Thyroid gland (tissue), 4 donors: ENCODE measurements at regions not wholly inside any gene's neighbourhood (a gene's known extent, or its start where the extent isn't known, plus 50 kb on each side); places are given as distances from the start of the nearest gene placed in this dataset.

ENCODE experiments used
- DNase-seq, 2 donors: peaks; one replicate each; pipeline ENCODE4 v3.0.0-alpha.2; 2019
- H3K27ac ChIP-seq, 3 donors: fragments of 200-600 bp; sonication (generic); 1 replicate in 2 of 3; 2 replicates in 1 of 3; pipeline ENCODE4 v1.5.1; 2016 to 2019; ENCODE audit warnings: mild to moderate bottlenecking in 1 of 3, moderate library complexity in 1 of 3
- H3K27me3 ChIP-seq: fragments of 200-600 bp; sonication (generic); one replicate; pipeline ENCODE4 v1.5.1; 2019
- H3K36me3 ChIP-seq, 2 donors: fragments of 200-600 bp; sonication (generic); one replicate each; pipeline ENCODE4 v1.5.1; 2016 to 2019
- H3K4me1 ChIP-seq, 2 donors: fragments of 200-600 bp; sonication (generic); one replicate each; pipeline ENCODE4 v1.5.1; 2017 to 2019
- H3K4me3 ChIP-seq, 3 donors: fragments of 200-600 bp; sonication (generic); replicated peaks in 1 of 3; 1 replicate in 2 of 3; 2 replicates in 1 of 3; pipeline ENCODE4 v1.5.1; 2016; ENCODE audit warnings: mild to moderate bottlenecking in 1 of 3
- H3K9me3 ChIP-seq: fragments of 200-600 bp; sonication (generic); one replicate; pipeline ENCODE4 v1.5.1; 2017
- CTCF ChIP-seq, 6 experiments: fragments of 200-600 bp in 3 of 6; fragments of 450-650 bp in 3 of 6; sonication (generic) in 3 of 6; IDR thresholded peaks; one replicate each; pipeline ENCODE4 v1.5.1; 2016 to 2019; ENCODE audit warnings: antibody characterized with exemption in 6 of 6, mild to moderate bottlenecking in 2 of 6, inconsistent platforms in 1 of 6, moderate library complexity in 1 of 6
- POLR2A ChIP-seq, 2 donors: fragments of 450-650 bp; IDR thresholded peaks; one replicate each; pipeline ENCODE4 v1.6.1; 2017; ENCODE audit warnings: antibody characterized with exemption in 2 of 2, mild to moderate bottlenecking in 2 of 2, moderate library complexity in 1 of 2
- WGBS, 2 donors: methylation state at CpG; one replicate each; pipeline ENCODE4 v1.1.5; 2017; 5-methylcytosine and 5-hydroxymethylcytosine counted together
- intact Hi-C: fragments of 100-400 bp; cut with DNase I; formaldehyde crosslinking; loops from one replicate; pipeline ENCODE4 v1.15.1; 2023

GRCh38 chr14:80395031-80395430 is 183.7 kb upstream of the DIO2 start:
- no peaks in the 10 kb centered on the region for H3K36me3 ChIP-seq
- DNase-seq = no peak
- 88% methylated on average over 2 of the region's 2 CpGs for WGBS, 2 donors

GRCh38 chr14:80393766-80394165 is 182.5 kb upstream of the DIO2 start:
- Histone ChIP-seq H3K4me1 (peaks cover 7 to 20% of the 10 kb centered on the region in 2 donors), H3K27me3 (no peaks in the 10 kb centered on the region), H3K36me3 (no peaks in the 10 kb centered on the region), H3K4me3 (no peak overlapping the region), H3K27ac (no peak overlapping the region), H3K9me3 (no peaks in the 10 kb centered on the region)
- TF ChIP-seq CTCF (IDR thresholded peaks at IDR 0.05) (no peak), POLR2A (IDR thresholded peaks at IDR 0.05) (no peak)
- intact Hi-C loops = no loop called here
- WGBS, 2 donors = 0 to 13% methylated on average over 1 of the region's 1 CpG
- DNase-seq = peak; percentile 43 to 54

More at GRCh38 chr14:80395031-80395430, 183.7 kb upstream of the DIO2 start:
- H3K27me3 ChIP-seq = no peaks in the 10 kb centered on the region
- no peak overlapping the region for H3K27ac ChIP-seq
- no peaks in the 10 kb centered on the region for H3K9me3 ChIP-seq
- no peak overlapping the region for H3K4me3 ChIP-seq
- H3K4me1 ChIP-seq = peaks cover 11 to 21% of the 10 kb centered on the region in 2 donors
- intact Hi-C loops = no loop called here
- no peak for TF ChIP-seq CTCF (IDR thresholded peaks at IDR 0.05)

GRCh38 chr14:80390906-80391305 is 179.6 kb upstream of the DIO2 start:
- H3K9me3 ChIP-seq = no peaks in the 10 kb centered on the region
- intact Hi-C loops = no loop called here
- no peak for DNase-seq
- H3K4me3 ChIP-seq = no peak overlapping the region
- H3K4me1 ChIP-seq = peaks cover 7 to 24% of the 10 kb centered on the region in 2 donors
- no peak overlapping the region for H3K27ac ChIP-seq
- no peaks in the 10 kb centered on the region for H3K27me3 ChIP-seq
- TF ChIP-seq POLR2A (IDR thresholded peaks at IDR 0.05) = no peak
- no peak for TF ChIP-seq CTCF (IDR thresholded peaks at IDR 0.05)
- WGBS, 2 donors = 80 to 87% methylated on average over 1 of the region's 1 CpG
- no peaks in the 10 kb centered on the region for H3K36me3 ChIP-seq

GRCh38 chr14:80388980-80389711 is 177.8 kb upstream of the DIO2 start:
- Histone ChIP-seq H3K27me3 (no peaks in the 10 kb centered on the region), H3K4me3 (no peak overlapping the region), H3K9me3 (no peaks in the 10 kb centered on the region), H3K4me1 (peaks cover 0 to 19% of the 10 kb centered on the region in 2 donors), H3K36me3 (no peaks in the 10 kb centered on the region), H3K27ac (no peak overlapping the region)
- WGBS, 2 donors = 75 to 77% methylated on average over 2 of the region's 2 CpGs
- intact Hi-C loops = no loop called here
- DNase-seq = no peak
- TF ChIP-seq POLR2A (IDR thresholded peaks at IDR 0.05) (no peak), CTCF (IDR thresholded peaks at IDR 0.05) (no peak)

GRCh38 chr14:80387563-80387981 is 176.3 kb upstream of the DIO2 start:
- intact Hi-C loops = no loop called here
- WGBS, 2 donors = 90 to 92% methylated on average over 7 of the region's 7 CpGs
- Histone ChIP-seq H3K36me3 (no peaks in the 10 kb centered on the region), H3K9me3 (no peaks in the 10 kb centered on the region), H3K27ac (no peak overlapping the region), H3K4me1 (peaks cover 0 to 12% of the 10 kb centered on the region in 2 donors), H3K27me3 (no peaks in the 10 kb centered on the region), H3K4me3 (no peak overlapping the region)
- DNase-seq = no peak
- TF ChIP-seq POLR2A (IDR thresholded peaks at IDR 0.05) = no peak
- TF ChIP-seq CTCF (IDR thresholded peaks at IDR 0.05) = no peak
